GM19238 (cell line): ENCODE measurements at regions not wholly inside any gene's neighbourhood (a gene's known extent, or its start where the extent isn't known, plus 50 kb on each side); places are given as distances from the start of the nearest gene placed in this dataset.
"Not testable (repeated sequence)": the region's sequence is repeated elsewhere in the genome, so short reads cannot be mapped to it uniquely, and the experiment has no call there.

Source experiments
- DNase-seq: peaks from one replicate; pipeline ENCODE4 v3.0.0; 2011; ENCODE audit warnings: low spot score; ENCODE audit not compliant: insufficient read length

GRCh38 chr6:90463359-90463758 lies 123.5 kb downstream of the MAP3K7 start:
- no peak for DNase-seq

GRCh38 chr6:90462102-90462501 lies 124.8 kb downstream of the MAP3K7 start:
- no peak for DNase-seq

GRCh38 chr6:90461383-90461782 lies 125.5 kb downstream of the MAP3K7 start:
- DNase-seq: no peak

GRCh38 chr6:90460051-90460450 lies 126.8 kb downstream of the MAP3K7 start:
- DNase-seq: no peak

DNA sequence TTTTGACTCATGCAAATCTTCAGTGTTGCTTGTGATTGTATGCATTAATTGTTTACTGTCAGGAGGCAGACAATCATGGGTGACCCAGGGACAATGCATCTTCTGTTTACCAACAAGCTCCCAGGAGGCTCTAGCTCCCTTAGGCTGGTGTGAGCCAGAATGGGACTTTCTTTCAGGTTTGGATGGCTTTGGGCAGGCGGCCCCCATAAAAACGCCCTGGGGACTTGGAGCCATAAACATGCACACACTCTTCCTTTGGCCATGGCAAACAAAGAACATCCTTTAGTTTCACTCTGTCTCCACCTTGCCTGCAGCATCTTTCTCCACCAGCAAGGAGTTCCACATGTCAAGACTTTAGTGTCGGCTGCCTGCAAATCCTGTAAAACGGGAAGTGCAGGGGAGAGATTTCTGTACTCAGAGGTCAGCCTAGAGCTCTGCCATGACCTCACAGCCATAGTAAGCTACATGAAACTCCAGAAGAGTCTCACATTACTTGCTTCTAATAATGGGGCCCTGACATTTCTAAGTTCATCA lies 127.6 kb downstream of the MAP3K7 start:
- DNase-seq: no peak

DNA sequence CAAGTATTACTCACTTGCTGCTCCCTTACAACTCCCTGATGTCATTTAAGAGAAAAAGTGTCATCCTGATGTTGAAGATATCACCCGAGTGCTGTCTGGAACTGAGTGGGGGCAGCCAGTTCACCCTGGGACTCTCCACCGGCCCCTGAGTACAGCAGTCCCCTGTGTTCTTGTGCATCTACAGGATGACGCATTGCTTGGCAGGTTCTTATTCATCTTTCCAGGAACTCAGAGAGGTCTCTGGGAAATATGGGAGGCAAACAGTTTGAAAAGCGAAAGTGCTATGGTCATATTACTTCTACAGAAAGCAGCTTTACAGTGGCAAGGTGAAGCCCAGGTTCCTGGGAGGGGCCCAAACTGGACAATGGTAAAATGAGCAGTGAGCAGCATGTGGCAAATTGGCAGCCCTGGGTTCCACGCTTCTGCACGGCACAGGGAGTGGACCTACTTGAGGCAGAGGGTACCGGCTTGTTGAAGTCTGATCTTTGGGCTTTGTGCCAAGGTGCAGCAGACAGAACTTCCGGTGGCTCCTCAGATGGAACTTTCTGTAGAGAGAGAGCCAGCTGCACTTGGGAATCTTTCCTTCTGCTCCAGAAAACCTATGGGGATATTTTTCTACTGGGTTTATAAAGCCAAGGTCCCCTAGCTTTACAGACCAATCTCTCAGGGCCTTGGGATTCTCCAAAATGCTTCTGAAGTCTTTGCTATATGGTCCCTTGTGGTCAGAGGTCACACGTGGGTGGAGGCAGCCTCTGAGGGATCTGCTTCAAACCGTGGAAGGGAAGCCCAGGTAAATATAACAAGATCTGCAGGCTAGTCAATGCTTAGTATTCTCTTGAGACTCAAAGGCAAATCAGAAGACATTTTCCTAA lies 128.3 kb downstream of the MAP3K7 start:
- DNase-seq: no peak

DNA sequence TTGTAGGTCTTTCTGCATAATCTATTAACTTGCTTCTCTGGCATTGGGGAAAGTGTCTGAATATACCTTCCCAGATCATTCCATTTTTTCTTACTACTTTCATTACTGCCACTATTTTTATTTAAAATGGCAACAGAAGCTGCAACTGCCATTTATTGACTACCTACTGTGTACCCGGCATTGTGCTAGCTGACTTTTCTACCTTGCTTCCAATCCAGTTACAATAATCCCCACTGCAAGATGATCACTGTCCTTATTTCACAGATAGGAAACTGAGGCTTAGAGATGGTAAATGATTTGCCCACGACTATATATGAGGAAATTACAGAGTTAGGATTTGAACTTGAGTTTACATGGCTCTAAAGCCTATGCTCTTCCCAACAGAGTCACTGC lies 129.0 kb downstream of the MAP3K7 start:
- no peak for DNase-seq

DNA sequence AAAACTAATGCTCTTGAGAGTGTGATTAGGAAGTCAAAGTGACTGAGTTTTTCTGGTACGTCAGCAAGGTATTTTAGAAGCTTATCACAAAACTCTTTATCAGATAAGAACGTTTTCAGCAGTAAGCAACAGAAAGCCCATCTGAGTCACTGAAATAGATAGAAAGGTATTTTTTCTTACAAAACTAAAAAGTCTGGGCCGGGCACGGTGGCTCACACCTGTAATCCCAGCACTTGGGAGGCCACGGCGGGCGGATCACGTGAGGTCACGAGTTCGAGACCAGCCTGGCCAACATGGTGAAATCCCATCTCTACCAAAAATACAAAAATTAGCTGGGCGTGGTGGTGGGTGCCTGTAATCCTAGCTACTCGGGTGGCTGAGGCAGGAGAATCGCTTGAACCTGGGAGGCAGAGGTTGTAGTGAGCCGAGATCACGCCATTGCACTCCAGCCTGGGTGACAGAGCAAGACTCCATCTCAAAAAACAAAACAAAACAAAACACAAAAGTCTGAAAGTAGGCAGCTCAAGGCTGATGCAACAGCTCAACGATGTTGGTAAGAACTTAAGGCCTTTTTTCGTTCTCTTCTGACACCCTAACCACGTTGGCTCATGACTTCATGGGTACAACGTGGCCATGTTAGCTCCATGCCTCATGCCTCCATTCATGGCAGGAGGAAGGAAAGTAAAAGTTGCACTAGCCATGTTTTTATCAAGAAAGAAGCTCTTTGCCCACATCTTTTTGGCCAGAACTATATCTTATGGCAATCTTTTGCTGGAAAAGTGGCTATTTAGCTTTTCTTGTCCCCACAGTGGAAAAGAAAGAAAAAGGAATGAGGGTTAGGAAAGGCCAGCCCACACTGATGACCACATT lies 129.6 kb downstream of the MAP3K7 start:
- not testable (repeated sequence) for DNase-seq

- no peak for DNase-seq
Measured at GRCh38 chr6:90456001-90456400, 130.9 kb downstream of the MAP3K7 start.

- no peak for DNase-seq
Measured at GRCh38 chr6:90454836-90455427, 131.9 kb downstream of the MAP3K7 start.

DNA sequence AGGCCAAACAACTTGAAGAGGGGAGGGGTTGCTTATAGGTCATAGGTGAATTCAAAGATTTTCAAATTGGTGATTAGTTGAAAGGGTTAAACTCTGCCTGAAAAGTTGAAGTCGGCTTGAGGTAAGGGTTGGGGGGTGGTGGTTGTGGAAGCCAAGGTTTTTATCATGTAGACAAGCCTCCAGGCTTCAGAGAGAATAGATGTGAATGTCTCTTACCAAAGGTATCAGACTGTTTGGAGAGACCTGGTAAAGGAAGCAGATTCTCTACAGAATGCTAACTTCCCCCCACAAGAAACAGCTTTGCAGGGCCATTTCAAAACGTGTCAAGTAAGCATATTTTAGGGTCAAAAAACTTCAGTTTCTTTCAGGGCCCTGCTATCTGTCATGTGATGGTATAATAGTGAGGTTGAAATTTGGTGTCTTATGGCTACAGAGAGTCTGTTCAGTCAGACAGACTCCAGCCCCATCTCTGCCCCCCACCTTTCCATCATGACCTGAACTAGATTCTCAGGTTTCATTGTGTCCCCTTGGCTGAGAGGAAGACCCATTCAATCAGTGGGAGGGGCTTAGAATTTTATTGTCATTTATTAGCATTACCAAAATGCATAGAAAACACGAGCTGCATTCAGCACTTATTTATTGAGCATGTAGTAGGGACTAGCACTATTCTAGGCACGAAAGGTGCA lies 136.5 kb downstream of the MAP3K7 start:
- DNase-seq: no peak

DNA sequence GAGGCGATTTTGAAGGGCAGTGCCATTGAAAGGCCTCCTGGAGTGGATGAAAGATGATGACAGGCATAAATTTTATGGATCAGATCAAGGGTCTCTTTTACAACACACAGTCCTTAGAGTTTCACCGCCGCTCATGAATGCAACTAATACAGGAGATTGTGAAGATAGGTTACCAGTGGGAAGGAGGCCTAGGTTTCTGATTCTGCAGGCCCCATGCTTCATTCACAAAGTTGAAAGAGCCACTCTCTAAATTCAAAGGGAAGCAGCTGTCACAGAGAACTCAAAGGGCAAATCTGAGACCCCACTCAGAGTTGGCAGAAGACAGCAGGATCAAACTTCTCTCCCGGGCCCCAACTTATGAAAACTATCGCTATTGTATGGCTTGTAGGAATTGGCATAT lies 137.6 kb downstream of the MAP3K7 start:
- no peak for DNase-seq

DNA sequence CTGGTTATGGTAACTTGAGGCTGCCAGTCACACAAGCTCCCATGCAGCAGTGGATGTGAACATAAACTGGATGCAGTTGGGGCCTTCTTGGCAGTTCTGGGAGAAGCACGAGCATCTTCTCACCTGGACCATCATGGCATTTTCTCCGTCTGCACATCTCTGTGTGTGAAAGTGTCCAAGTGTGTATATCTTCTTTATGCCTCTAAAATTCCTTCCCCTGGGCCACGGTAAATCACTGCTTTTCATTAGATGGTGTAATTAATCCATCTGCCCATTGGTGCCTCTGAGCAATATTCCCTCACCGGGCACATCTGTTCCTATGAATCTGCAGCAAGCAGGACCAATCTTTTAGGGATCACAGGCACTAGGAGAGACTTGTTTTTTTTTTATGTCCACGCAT lies 138.0 kb downstream of the MAP3K7 start:
- no peak for DNase-seq

- no peak for DNase-seq
Measured at GRCh38 chr6:90446164-90446563, 140.7 kb downstream of the MAP3K7 start.

DNA sequence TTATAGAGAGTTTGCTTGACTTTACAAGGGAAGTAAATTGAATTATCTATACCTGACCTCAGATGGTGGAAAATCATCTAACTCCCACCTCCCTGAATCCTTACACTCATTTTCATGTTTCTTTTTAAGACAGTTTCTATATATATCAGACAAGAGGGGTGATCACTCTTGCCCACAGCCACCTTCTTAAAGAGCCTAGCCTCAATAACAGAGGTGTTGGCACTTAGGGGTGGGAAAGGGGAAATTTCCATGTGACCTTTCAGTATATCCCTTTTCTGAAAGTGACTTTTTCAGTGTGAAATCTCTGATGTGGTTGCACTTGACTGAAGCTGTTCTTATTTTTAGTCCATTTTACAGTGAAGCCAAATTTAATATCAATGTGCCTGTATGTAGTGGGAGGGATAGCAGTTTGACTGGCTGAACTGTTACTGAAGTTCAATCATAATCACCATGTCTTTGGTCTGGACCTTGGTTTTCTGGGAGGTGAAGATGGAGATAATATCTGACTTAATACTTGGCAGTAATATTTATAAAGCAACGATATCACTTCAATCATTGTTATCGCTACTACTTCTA lies 141.3 kb downstream of the MAP3K7 start:
- DNase-seq: no peak

- no peak for DNase-seq
Measured at GRCh38 chr6:90444160-90444714, 142.6 kb downstream of the MAP3K7 start.

GRCh38 chr6:90442366-90442765 lies 144.5 kb downstream of the MAP3K7 start:
- no peak for DNase-seq

DNA sequence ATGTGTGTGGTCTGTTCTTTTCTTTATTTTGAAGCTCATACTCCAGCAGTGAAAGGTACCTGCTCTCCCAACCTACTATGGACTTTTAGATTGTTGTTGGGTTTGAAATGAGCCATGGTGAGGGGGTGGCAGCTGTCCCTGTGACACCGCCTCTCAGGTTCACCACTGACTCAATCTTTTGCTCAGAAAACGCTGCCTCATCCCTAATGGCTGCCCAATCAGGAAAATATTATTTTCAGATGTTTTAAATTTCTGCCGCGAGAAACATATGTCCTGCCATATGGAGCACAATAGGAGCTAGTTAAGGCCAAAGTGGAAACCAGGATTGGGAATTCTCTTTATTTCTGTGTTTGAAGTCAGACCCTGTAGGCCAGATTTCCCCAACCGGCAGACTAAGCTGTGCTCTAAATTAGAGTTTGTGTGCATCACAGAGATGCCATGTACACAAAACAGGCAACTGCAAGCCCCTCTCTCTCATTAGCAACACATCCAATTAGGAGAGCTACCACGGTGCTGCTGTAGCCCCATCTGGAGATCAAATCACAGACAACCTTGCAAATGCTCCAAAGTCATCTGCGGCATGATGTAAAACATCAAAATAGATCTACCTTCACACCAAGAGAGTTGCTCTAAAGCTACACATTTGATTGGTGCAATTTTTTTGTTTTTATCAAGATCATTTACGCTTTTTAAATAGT lies 144.1 kb upstream of the BACH2 start:
- DNase-seq: no peak

DNA sequence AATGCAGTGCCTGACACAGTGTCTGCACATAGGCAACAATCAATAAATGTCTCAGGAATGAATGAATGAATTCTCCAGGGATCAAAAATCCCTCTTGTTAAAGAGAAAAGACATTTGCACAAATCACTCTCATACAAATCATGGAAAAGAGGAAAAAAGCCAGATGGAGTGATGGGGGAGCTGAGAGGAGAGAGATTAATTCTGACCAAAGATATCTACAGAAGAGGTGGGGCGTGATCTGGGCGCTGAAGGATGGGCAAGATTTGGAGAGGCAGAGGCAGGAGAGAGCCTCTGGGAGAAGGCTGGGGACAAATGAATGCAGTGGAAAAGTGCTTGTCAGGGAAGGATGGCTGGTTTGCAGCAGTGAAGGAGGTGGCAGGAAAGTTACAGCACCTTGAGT lies 142.9 kb upstream of the BACH2 start:
- no peak for DNase-seq

GRCh38 chr6:90436403-90436802 lies 139.8 kb upstream of the BACH2 start:
- DNase-seq: no peak
